Stimulated activated CD4-positive, alpha-beta T cell treated with anti-CD3 and anti-CD28 coated beads, Interleukin-1b, Interleukin-23, amount 100 ng/mL, for 48 hours (primary cell): ENCODE measurements at regions not wholly inside any gene's neighbourhood (a gene's known extent, or its start where the extent isn't known, plus 50 kb on each side); places are given as distances from the start of the nearest gene placed in this dataset.
"Not testable (repeated sequence)": the region's sequence is repeated elsewhere in the genome, so short reads cannot be mapped to it uniquely, and the experiment has no call there.

Source experiments
- DNase-seq: peaks from one replicate; pipeline ENCODE4 v3.0.0-alpha.2; 2020

GRCh38 chr6:44049989-44050871, 77.0 kb downstream of the MRPL14 start:
- no peak for DNase-seq

- DNase-seq = no peak
These were observed 77.9 kb downstream of the MRPL14 start for GRCh38 chr6:44049163-44049988.

GRCh38 chr6:44048277-44048676, 79.0 kb downstream of the MRPL14 start:
- no peak for DNase-seq

- DNase-seq = no peak
These were observed 79.5 kb downstream of the MRPL14 start for GRCh38 chr6:44047801-44048200.

GRCh38 chr6:44047179-44047546, 80.1 kb downstream of the MRPL14 start:
- DNase-seq = no peak

- DNase-seq = no peak
These were observed 80.6 kb downstream of the MRPL14 start for GRCh38 chr6:44046516-44047178.

GRCh38 chr6:44045672-44046015, 81.6 kb downstream of the MRPL14 start:
- DNase-seq = no peak

GRCh38 chr6:44044940-44045671, 82.1 kb downstream of the MRPL14 start:
- no peak for DNase-seq

- DNase-seq = no peak
These were observed 83.1 kb downstream of the MRPL14 start for GRCh38 chr6:44044154-44044539.

- DNase-seq = no peak
These were observed 83.6 kb downstream of the MRPL14 start for GRCh38 chr6:44043479-44044153.

GRCh38 chr6:44042989-44043478, 84.2 kb downstream of the MRPL14 start:
- DNase-seq = no peak

GRCh38 chr6:44042261-44042988, 84.8 kb downstream of the MRPL14 start:
- no peak for DNase-seq

- DNase-seq = no peak
These were observed 85.6 kb downstream of the MRPL14 start for GRCh38 chr6:44041461-44042260.

- DNase-seq = no peak
These were observed 86.5 kb downstream of the MRPL14 start for GRCh38 chr6:44040786-44041185.

GRCh38 chr6:44039839-44040350, 87.4 kb downstream of the MRPL14 start:
- DNase-seq = no peak

- no peak for DNase-seq
These were observed 88.0 kb downstream of the MRPL14 start for GRCh38 chr6:44039191-44039719.

- DNase-seq = no peak
These were observed 88.6 kb downstream of the MRPL14 start for GRCh38 chr6:44038543-44039065.

GRCh38 chr6:44037847-44038542, 89.3 kb downstream of the MRPL14 start:
- no peak for DNase-seq

- DNase-seq = not testable (repeated sequence)
These were observed 90.0 kb downstream of the MRPL14 start for GRCh38 chr6:44037276-44037675.
